Fibroblast of pulmonary artery (primary cell): ENCODE measurements at regions not wholly inside any gene's neighbourhood (a gene's known extent, or its start where the extent isn't known, plus 50 kb on each side); places are given as distances from the start of the nearest gene placed in this dataset.

ENCODE experiments used
- DNase-seq: peaks from one replicate; pipeline ENCODE4 v3.0.0-alpha.2; 2010; ENCODE audit warnings: low read depth
- H3K4me3 ChIP-seq: replicated peaks from 2 replicates; pipeline ENCODE4 v1.5.1; 2011; ENCODE audit warnings: low read depth, mild to moderate bottlenecking, control low read depth, low read length, moderate library complexity
- TF ChIP-seq, protein P1 (sequence below): IDR thresholded peaks from 2 replicates; pipeline ENCODE4 v1.5.1; 2011; ENCODE audit warnings: mild to moderate bottlenecking, control low read depth, low read length, inconsistent platforms; ENCODE audit errors: missing control alignments

DNA sequence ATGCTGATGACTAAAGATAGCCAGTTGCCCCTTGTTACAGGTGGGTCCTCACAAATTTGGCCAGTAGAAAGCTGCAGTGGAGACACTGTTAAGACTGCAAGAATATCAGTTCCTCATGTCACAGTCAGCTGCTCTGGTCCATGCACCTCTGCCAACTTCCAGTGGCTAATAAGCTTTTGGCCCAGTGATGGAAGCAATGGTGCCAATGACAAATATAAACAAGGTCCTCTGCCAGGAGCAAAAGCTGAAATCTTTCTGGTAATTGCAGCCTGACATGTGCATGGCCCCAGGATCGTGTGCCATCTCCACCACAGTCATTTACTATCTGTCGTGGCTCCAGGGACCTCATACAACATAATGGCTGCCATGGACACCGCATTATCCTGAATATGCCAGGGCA, 85.4 kb upstream of the TMEM260 start:
- DNase-seq: no peak
- TF ChIP-seq, protein P1, sequence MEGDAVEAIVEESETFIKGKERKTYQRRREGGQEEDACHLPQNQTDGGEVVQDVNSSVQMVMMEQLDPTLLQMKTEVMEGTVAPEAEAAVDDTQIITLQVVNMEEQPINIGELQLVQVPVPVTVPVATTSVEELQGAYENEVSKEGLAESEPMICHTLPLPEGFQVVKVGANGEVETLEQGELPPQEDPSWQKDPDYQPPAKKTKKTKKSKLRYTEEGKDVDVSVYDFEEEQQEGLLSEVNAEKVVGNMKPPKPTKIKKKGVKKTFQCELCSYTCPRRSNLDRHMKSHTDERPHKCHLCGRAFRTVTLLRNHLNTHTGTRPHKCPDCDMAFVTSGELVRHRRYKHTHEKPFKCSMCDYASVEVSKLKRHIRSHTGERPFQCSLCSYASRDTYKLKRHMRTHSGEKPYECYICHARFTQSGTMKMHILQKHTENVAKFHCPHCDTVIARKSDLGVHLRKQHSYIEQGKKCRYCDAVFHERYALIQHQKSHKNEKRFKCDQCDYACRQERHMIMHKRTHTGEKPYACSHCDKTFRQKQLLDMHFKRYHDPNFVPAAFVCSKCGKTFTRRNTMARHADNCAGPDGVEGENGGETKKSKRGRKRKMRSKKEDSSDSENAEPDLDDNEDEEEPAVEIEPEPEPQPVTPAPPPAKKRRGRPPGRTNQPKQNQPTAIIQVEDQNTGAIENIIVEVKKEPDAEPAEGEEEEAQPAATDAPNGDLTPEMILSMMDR: no peak
- H3K4me3 ChIP-seq: no peak overlapping the region

DNA sequence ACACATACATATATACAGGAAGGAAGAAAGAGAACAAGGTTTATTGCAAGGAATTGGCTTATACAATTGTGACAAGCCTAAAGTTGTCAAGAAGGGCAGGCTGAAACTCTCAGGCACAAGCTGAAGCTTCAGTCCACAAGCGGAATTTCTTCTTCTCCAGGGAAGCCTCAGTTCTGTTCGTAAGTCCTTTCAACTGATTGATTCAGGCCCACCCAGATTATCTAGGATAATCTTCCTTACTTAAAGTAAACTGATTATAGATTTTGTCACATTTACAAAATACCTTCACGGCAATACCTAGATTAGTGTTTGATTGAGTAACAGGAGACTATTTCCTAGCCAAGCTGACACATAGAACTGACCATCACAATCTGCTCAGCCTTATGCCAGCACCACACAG, 81.5 kb upstream of the TMEM260 start:
- TF ChIP-seq, protein P1: no peak
- H3K4me3 ChIP-seq: no peak overlapping the region

DNA sequence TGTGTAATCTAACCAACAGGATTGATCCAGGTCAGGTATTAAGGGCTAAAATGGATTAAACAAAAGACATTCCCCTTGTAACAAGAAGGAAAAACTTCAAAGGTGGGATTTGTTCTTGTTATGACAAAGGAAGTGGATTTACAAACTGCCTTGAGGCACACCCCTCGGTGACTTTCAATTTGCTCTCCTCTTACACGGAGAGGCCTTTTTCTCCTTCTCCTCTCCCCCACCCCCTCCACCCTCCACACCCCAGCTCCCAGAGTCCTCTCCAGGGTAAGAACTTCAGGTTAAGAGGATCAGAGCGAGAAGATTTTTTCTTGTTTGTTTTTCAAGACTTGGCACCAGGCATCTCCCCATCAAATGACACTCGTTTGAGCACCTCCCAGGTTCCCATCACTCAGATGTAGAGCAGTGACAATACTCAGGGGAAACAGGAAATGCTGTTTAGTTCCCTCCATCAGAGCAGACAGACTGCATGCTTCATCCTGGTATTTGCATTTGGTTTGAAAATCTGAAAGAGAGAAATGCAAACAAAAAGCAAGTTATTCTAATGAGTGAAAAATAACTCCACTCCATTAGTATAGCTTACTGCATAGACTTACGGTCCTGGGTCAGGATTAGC, 77.6 kb upstream of the TMEM260 start:
- no peak for DNase-seq
- TF ChIP-seq, protein P1: no peak
- no peak overlapping the region for H3K4me3 ChIP-seq

More for the DNA sequence above, 81.5 kb upstream of the TMEM260 start:
- no peak for DNase-seq

DNA sequence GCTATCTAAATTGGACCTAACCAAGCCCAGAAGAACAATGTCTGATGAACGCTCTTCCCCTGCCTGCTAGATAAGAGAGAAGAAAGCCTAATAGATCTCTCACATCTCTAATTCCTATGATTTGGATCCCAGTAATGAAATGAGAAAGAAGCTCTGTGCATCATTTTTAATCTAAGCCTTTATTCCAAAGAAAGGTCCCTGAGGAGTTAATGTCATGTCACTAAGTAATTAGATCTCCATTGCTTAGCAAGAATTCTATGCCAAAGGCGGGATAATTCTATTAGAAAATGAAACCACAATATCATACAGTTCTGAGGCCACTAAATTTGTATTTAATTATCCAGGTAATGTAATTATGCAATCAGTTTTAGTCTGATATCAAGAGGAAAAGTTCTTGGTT, 74.2 kb upstream of the TMEM260 start:
- no peak for DNase-seq
- TF ChIP-seq, protein P1: no peak

DNA sequence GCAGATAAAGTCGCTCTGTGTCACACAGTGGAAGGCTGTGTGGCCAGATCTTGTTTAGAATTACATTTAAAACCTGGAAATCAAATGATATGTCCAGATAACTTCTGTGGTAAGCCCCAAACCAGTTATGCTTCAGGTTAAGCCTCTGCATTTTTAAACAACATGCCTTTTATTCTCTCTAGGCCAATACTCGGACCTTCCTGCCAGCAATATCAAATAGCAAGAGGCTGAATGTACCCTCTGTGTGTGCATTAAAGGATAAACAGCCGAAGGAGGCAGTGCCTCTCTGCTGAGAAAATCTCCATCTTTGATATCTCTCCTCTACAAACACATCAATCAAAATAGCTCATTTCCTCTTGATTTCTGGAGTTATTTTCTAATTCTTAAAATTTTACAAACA, 67.1 kb upstream of the TMEM260 start:
- TF ChIP-seq, protein P1: no peak
- no peak overlapping the region for H3K4me3 ChIP-seq
- DNase-seq: no peak

More for the DNA sequence above, 74.2 kb upstream of the TMEM260 start:
- H3K4me3 ChIP-seq: no peak overlapping the region

DNA sequence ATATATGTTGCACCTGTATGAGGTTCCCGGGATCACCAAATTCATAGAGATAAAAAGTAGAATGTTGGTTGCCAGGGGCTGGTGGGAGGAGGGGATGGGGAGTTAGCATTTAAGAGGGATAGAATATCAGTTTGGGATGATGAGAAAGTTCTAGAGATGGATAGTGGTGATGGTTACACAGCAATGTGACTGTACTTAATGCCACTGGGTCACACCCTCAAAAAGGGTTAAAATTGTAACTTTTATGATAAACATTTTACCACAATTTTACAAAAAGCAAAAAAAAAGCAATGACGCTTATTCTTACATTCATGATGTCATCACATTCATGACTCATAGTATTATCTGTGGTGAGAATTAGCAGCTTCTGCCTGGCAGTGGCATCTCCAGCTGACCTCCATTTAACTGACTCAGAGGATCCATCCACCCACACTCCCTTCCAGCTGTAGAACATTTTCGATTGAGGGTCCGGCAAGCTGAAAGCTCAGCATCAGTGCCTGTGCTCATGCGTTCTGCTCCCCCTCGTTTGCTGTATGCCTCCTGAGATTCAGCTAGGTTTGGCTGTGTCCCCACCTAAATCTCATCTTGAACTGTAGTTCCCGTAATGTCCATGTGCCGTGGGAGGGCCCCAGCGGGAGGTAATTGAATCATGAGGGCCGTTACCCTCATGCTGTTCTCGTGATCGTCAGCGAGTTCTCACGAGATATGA, 64.8 kb upstream of the TMEM260 start:
- peak; percentile 54 for DNase-seq
- TF ChIP-seq, protein P1: no peak
- H3K4me3 ChIP-seq: no peak overlapping the region
